ENCODE measurements at regions not wholly inside any gene's neighbourhood (a gene's known extent, or its start where the extent isn't known, plus 50 kb on each side); places are given as distances from the start of the nearest gene placed in this dataset.

DNA sequence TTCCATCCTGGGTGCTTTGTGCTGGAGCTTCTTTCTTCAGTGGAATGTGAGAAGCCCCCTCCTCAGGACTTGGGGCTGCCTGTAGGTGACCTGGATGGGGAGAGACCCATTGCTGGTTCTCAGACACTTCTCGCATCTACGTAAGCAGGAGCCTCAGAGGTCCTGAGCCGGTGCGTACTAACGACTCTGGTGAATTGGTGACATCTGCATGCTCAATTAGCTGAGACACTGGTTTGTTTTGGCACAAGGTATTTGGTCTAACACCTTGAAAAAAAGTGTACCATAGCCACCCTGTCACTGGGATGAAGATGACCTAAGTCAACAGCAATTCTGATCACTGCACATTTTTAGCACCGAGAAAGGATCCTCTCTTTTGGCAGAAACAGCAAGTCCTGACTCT lies 57.7 kb downstream of the LRRC30 start:
- no peak for DNase-seq

DNA sequence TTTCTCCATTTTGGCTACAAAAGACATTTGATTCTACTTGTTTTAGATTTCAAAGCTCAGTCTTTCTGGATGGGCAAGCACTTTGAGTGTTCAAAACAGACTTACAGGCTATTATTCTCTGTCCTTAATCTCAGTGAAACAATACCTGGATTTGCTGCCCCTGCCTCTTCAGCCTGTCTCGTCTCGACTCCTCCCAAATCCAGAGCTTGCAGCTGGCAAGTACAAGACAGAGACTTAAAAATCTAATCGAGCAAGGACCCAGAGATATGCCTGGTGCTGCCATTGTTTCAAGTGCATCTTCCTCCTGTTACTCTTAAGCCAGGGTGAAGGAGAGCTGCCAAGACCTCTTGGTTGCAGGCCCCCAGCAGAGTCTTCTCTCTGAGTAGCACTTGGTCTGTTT lies 59.2 kb downstream of the LRRC30 start:
- no peak for DNase-seq

DNA sequence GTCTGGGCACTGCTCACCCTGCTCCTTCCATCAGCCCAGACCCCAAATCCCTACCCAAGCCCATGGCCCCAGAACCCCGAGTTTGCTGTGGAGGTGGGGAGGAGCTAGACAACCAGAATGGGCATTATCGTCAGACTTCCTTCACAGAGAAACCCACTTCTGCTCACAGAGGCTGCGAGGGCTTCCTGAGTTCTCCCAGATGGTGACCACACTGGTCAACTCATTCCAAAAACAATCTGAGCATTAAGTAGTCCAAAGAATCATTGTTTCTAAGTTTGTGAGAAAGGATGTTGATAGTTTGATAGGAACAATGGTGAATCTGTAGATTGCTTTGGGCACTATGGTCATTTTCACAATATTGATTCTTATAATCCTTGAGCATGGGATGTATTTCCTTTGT lies 60.2 kb downstream of the LRRC30 start:
- DNase-seq = no peak

GRCh38 chr18:7298149-7298548 lies 67.3 kb downstream of the LRRC30 start:
- DNase-seq = no peak

DNA sequence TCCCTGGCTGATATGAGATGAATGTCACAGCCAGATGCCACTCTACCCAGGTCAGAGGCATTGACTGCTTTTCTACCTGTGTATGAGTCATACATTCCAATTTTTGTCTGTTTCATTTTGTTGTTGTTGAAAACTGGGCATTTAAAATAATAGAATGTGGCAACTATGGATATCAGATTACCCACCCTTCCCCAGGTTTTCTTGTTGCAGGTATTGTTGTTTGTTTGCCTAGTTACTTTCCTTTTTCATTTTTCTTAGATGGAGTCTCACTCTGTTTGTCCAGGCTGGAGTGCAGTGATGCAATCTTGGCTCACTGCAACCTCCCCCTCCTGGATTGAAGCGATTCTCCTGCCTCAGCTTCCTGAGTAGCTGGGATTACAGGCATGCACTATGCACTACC lies 70.2 kb downstream of the LRRC30 start:
- DNase-seq = no peak

DNA sequence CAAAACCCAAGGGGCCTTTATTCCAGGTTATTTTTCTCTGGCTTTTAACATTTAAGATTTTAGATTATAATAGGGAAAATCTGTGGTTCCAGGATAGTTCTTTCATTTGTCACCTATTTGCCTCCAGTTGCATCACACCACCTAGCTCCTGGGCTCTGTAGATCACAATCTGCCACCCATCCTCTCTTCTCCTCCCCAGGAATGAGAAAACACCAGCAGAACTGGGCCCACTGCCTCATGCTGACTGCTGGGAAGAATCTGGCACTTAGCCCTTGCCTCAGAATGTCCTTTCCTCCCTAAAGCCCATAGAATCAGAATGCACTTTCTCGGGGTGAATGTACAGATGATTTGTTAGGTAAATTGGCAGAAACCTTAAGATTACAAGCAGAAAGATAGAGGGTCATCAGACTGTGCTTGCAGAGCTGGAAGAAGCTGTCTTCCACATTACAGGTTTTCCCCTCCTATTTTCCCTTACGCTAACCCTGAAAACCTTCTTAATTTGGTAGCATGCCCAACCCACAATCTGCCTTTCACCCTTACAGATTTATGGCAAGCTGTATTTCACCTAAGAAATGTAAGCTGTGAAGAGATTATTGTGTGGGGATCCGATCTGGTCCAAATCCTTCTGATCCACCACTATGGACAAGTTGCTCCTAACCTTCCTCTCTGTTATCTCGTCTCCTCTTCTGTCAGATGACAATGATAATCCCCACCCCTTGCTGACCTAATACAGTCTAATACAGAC lies 72.6 kb downstream of the LRRC30 start:
- no peak for DNase-seq

GRCh38 chr18:7304061-7304370 lies 73.1 kb downstream of the LRRC30 start:
- no peak for DNase-seq

GRCh38 chr18:7305416-7305815 lies 74.5 kb downstream of the LRRC30 start:
- DNase-seq = no peak

GRCh38 chr18:7307030-7307429 lies 76.1 kb downstream of the LRRC30 start:
- no peak for DNase-seq

DNA sequence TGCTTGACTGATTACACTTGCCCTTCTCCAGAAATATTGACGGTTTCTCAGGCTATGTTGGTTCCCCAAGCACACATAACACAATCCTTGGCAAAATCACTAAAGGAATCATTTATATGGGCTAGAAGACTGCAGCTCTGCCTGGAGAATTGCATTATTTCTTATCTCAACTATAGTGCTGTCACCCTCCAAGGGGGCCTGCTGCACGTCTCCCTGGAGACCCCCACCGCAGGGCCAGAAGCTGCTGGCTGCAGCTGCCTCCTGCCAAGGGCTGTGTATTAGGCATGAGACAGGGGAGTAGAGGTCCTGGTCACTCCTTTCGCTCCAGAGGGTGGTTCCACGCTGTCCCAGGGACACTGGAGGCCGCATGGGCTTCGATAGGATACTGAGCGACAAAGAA lies 76.6 kb downstream of the LRRC30 start:
- DNase-seq = no peak

GRCh38 chr18:7317804-7318231 lies 86.9 kb downstream of the LRRC30 start:
- DNase-seq = no peak

DNA sequence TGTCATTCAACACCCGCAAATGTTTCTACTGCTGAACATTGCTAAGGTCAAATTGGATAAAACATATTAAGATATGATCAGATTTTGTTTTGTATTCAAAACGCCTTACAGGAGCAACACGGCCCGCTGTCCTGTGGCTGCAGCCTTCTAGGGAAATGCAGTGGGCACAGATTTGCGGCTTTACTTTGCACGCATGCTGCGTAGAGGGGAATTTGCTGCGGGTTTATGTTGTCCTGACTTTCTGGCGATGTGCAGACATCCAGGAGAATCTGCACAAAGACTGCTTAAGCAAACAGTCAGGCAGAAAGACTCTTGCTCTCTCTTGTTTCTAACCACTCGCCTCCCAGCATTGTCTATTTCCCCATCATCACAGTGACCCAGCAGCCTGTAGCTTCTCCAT lies 88.3 kb downstream of the LRRC30 start:
- no peak for DNase-seq

GRCh38 chr18:7321831-7322230 lies 90.9 kb downstream of the LRRC30 start:
- no peak for DNase-seq

DNA sequence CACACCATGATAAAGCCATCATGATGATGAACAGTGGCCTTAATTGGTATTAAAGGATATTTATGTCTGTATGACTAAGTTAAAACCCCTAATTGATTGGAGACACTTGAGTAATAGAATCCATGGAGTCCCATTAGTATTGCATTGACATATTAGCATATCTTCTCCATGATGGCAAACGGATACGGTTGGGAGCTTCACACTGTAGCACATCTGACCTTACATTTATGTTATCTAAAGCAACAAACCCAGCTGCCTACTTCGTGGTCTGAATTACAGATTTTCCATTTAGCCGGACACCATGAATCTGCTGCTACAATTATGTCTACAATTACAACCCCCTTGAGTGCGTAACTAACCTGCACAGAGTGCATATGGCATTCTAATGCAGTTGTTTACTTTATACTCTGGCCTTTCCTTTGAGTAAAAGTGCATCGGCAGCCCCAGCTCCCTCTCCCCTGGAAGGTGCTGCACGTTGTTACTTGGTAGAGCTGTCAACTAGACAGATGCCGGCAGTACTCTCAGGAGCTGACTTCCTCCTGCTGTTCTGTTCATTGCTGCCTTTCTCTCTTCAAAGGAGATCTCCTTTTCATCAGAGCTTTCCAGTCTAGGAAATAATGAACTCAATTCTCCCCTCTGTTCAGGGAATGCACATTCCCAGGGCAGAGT lies 92.1 kb downstream of the LRRC30 start:
- DNase-seq = no peak

DNA sequence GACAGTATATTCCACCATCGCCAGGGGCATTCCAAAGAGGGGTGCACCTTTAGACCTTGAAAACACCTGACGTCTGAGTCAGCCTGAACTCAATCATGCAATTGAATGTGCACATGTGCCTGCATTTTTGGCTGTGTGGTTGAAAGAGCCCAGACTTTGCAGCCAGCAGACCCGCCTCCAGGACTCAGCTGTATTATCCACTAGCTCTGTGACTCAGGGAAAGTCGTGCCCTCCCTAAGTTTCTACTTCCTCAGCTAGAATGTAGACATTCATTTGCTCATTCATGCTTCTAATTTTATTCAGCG lies 94.2 kb downstream of the LRRC30 start:
- DNase-seq = peak; percentile 27

DNA sequence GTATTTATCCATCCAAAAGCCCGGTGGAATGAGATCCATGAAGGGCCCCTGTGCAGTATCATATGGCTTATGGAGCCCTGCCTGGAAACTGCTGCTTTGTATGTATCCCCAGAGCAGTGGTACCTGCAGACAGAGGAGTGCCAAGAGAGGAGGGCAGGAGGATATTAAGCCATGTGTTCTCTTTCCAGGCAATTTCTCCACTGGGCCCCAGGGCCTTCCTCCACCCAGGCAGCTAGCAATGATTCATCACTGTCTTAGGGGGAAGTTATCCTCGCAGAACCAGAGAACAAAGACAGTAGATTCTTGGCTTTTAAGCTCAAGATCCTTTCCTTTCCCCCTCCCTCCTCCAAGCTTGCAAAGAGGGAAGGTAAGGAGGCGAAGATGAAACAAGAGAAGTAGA lies 98.1 kb downstream of the LRRC30 start:
- DNase-seq = no peak

DNA sequence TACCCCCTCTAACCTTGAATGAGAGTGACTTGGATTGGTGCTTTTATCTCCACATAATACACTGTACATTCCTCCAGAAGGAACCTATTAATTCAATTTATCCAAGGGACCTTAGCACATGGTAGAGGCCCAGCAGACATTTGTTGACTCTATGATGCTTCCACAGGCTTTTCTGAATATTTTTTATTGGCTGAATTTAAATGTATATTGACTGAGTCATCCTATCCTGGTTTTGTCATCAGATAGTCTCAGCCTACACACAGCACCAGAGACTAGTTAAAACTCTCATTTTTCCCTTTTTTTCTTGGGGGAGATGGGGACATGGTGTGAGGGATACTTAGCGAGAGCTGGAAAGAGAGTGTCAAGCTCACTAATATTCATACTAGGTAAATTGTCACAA lies 101.6 kb downstream of the LRRC30 start:
- DNase-seq = no peak

- DNase-seq = no peak
Observed at GRCh38 chr18:7333025-7333562, 102.2 kb downstream of the LRRC30 start.

GRCh38 chr18:7334973-7335568 lies 104.2 kb downstream of the LRRC30 start:
- DNase-seq = no peak

- no peak for DNase-seq
Observed at GRCh38 chr18:7336623-7337022, 105.7 kb downstream of the LRRC30 start.

DNA sequence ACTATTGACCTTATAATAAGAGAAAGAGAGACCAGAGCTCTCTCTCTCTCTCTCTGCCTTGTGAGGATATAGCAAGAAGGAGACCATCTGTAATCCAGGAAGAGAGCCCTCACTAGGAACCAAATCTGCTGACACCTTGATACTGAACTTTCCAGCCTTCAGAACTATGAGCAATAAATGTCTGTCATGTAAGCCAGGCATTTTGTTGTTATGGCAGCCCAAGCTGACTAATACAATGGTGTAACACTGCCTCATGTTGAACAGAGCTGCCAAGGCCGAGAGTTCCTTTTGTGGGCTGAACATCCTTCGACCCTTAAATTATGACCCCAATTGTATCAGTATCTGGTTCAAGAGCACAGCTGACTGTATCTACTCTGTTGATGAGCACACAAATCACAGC lies 108.0 kb downstream of the LRRC30 start:
- DNase-seq = no peak

DNA sequence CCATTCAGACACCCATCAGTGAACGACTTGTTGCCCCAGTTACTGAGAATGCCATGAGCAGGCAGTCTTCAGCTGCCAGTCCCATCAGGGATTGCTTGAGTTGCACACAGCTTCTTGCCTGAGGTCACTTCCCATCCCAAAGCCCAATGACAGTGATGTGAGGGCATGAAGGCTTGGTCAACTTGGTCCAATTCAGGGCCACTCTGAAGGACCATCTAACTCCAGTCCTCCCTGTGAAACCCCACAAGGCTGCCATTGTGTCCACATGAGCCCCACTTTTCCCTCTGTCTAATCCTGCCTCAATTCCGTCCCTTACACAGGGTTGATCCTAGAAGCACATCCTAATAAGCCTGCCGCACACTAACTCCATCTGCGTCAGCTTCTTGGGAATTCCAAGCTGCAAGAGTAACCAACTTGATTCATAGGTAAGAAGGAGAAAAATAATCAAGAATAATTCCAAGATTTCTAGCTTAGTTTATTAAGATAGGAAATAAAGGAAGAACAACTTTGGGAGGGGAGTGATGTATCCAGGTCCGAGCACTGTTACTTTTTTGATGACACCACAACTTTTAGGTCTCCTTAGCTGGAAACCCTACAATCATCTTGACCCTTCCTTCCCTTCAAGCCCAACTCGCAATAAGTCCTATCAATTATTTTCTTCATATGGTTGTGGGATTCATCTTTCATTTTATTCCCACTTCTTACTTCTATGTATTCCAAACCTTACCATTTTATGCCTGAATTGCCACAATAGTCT lies 110.9 kb downstream of the LRRC30 start:
- no peak for DNase-seq

- DNase-seq = no peak
Observed at GRCh38 chr18:7349181-7349837, 118.4 kb downstream of the LRRC30 start.
